HG03064 (cell line): ENCODE measurements at regions not wholly inside any gene's neighbourhood (a gene's known extent, or its start where the extent isn't known, plus 50 kb on each side); places are given as distances from the start of the nearest gene placed in this dataset.
"Not testable (repeated sequence)": the region's sequence is repeated elsewhere in the genome, so short reads cannot be mapped to it uniquely, and the experiment has no call there.

ENCODE experiments used
- ATAC-seq: cut with Tn5 transposase; IDR thresholded peaks from one replicate; pipeline ENCODE4 v1.9.1; 2021; ENCODE audit warnings: low read depth; ENCODE audit not compliant: unreplicated experiment

DNA sequence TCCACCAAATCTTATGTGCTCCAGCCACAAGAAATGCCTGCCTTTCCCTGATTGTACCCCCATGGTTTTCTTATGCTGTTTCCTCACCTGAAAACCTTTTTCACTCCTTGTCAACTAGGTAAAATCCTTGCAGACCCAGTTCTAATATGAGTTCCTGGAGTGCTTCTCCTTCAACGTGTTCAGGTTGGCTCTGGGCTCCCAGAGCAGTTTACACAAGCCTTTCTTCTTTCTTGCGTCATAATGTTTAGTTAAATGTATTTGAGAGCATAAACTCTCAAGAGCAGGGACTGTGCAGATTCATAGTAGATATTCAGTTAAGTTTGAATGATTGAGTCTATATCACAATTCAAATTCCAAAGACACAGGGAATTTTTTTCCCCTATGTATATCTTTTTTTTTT, 484.8 kb upstream of the CCDC196 start:
- ATAC-seq, result no peak

GRCh38 chr14:66003082-66003730, 483.0 kb upstream of the CCDC196 start:
- no peak for ATAC-seq

- ATAC-seq, result no peak
Observed at GRCh38 chr14:66005900-66006434, 480.2 kb upstream of the CCDC196 start.

GRCh38 chr14:66008631-66009030, 477.5 kb upstream of the CCDC196 start:
- ATAC-seq, result no peak

DNA sequence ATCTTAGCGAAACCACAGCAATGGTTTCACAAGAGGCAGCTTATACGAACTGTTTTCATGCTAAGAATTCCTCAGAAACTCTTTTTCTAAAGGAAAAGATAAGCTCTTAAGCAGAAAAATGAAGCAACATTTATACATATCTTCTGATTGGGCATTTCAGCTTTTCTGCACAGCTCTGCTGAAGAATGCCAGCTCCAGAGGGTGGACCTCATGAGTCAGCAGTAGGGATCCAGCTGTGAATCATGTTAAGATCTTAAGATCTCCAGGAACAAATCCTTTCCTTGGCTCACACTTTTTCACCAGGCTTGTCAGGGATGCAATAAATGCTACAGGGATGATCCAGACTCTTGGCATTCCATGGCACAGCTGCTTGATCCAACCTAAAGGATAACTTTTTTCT, 477.1 kb upstream of the CCDC196 start:
- no peak for ATAC-seq

GRCh38 chr14:66010695-66011094, 475.5 kb upstream of the CCDC196 start:
- no peak for ATAC-seq

- no peak for ATAC-seq
Observed at GRCh38 chr14:66011855-66012254, 474.3 kb upstream of the CCDC196 start.

- ATAC-seq, result not testable (repeated sequence)
Observed at GRCh38 chr14:66013607-66014006, 472.6 kb upstream of the CCDC196 start.

- no peak for ATAC-seq
Observed at GRCh38 chr14:66015071-66015780, 470.9 kb upstream of the CCDC196 start.

DNA sequence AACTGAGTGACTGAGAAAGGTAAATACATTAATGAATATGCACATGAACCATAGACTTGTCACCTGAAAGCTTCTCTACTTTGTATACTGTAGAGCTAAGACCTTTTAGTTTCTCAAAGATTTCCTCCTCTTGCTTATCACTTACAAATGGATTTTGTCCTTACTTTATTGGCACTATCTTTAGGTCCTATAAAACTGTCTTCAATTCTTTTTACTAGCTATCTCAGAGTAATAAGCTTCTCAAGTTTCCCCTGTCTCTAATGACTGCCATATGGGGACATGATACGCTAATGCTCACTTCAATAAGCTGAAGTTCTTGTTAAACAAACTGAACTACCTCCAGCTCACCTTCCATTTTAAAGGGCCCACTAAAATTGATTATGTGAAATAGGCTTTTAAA, 468.2 kb upstream of the CCDC196 start:
- no peak for ATAC-seq

GRCh38 chr14:66022526-66022925, 463.6 kb upstream of the CCDC196 start:
- no peak for ATAC-seq

- ATAC-seq, result no peak
Observed at GRCh38 chr14:66025779-66026178, 460.4 kb upstream of the CCDC196 start.

- not testable (repeated sequence) for ATAC-seq
Observed at GRCh38 chr14:66031981-66032380, 454.2 kb upstream of the CCDC196 start.

GRCh38 chr14:66032800-66033199, 453.4 kb upstream of the CCDC196 start:
- ATAC-seq, result no peak

DNA sequence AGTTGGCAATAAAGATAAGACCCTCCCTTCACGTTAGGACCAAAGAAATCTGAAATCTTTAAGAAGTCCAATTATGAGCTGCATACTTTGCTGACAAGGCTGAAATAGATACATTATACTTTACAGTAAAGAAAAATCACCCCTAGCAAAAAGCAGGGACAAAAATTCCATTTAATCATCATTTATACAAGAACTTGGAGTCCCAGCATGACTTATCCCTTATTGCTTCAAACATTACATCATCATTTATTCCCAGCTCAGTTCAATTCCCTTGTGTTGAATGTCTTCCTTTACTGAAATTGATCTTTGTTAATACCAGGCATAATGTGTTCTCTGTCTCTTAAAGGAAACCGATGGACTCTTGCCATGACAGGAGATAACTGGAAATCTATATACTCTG, 449.6 kb upstream of the CCDC196 start:
- no peak for ATAC-seq

DNA sequence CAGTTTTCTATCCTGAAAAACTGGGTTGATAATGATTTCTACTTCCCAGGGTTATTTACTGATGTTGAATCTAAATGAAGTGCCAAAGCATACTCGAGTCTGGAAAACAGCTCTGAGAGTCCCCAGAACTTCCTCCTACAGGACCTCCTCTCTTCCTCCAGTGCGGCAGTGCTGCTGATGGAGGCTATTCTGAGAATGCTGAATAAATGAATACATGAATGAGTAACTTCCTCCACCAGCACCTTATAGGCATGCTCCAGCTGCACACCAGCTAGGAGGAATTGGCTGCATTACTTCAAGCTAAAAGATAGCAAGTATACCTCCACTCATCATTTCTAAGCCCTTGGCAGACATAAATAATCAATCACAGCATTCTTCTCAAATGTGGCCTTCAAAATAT, 448.8 kb upstream of the CCDC196 start:
- no peak for ATAC-seq

- no peak for ATAC-seq
Observed at GRCh38 chr14:66038212-66038611, 448.0 kb upstream of the CCDC196 start.

GRCh38 chr14:66038618-66039017, 447.6 kb upstream of the CCDC196 start:
- no peak for ATAC-seq

DNA sequence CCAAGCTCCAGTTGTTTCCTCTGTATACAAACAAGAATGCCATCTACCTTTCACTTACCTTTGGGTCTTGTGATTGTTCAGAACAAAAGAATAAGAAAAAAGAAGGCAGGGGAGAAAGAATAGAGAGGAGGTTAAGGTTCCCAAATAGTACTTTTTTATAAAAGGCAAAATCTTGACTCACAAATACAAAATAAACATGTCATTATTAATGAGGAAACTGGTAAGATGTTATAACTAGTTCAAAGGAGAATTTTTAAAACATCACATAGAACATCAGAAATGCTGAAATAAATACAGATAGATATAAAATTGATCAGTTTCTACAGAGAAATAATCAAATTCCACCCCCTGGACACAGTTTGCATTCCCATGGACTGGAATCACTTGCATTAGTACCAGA, 446.7 kb upstream of the CCDC196 start:
- no peak for ATAC-seq

DNA sequence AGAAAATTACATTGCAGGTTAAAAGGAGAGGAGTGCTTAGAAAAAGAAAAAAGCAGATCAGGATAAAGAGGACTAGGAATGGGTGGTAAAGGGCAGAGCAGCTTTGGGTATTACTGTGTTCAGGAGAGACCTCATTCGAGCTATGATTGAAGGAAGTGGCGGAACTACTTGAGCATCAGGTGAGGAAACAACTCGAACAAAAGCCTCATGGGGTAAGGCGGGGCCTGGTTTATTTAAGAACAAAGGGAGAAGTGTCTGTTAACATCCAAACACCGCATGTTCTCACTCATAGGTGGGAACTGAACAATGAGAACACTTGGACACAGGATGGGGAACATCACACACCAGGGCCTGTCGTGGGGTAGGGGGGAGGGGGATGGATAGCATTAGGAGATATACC, 444.6 kb upstream of the CCDC196 start:
- ATAC-seq, result no peak

DNA sequence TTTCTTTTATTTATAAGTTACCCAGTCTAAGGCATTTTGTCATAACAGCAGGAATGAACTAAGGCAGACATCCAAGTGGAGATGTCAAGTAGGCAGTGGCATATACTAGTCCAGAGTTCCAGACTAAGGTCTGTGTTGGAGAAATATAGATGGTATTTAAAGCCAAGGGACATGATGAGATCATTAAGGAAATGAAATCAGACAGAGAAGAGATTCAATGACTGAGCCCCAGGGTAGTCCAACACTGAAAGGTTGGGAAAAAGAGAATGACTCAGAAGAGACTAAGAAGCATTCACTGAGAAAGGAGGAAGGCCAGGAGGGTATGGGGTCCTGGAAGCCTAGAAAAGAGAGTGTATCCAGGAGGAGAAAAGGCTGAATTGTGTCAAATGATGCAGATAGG, 442.2 kb upstream of the CCDC196 start:
- no peak for ATAC-seq

DNA sequence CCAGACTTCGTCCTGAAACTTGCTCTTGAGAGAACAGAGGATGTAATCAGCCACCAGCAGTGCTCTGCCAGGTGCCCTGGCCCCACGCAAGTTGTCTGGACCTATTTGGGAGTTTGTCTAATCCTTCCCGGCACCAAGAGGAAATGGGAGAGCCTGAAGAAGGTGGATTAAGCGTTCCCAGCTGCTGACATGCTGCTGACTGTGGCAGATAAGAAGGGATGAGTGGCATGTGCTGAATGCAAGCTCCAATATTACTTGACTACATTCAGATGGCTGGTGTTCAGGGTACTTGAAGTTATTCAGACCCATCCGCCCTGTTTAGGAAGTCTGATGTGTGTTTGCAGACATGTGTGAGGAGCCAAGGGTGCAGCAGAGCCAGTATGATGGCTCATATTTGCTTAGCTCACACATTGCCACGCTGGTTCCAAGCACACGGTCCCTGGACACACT, 440.6 kb upstream of the CCDC196 start:
- no peak for ATAC-seq
